Astrocyte (in vitro differentiated cells and primary cell): ENCODE measurements at regions not wholly inside any gene's neighbourhood (a gene's known extent, or its start where the extent isn't known, plus 50 kb on each side); places are given as distances from the start of the nearest gene placed in this dataset.
A peak's percentile ranks its signal among the peaks of the same experiment; 100 is the strongest.

Source experiments
- DNase-seq: peaks from one replicate; pipeline ENCODE4 v3.0.0-alpha.2; 2010; ENCODE audit warnings: low read depth
- FAIRE-seq: peaks from 2 replicates; lab custom pipeline; 2011; peaks lifted over from hg19 to GRCh38; lab: Jason Lieb, UNC
- H2AFZ ChIP-seq: 2 replicates; pipeline ENCODE4 v1.6.0; 2012; ENCODE audit warnings: low read depth, low read length, inconsistent platforms
- H3K27ac ChIP-seq: 2 replicates; pipeline ENCODE4 v1.5.1; 2011; ENCODE audit warnings: low read depth, low read length, inconsistent platforms
- H3K27me3 ChIP-seq: 2 replicates; pipeline ENCODE4 v1.6.0; 2011; ENCODE audit warnings: low read length, inconsistent platforms; ENCODE audit not compliant: insufficient read depth
- H3K36me3 ChIP-seq: 2 replicates; pipeline ENCODE4 v1.5.1; 2011; ENCODE audit warnings: low read length, inconsistent platforms; ENCODE audit not compliant: insufficient read depth
- H3K4me1 ChIP-seq: 2 replicates; pipeline ENCODE4 v1.5.1; 2011; ENCODE audit warnings: low read length, inconsistent platforms; ENCODE audit not compliant: insufficient read depth
- H3K4me2 ChIP-seq: 2 replicates; pipeline ENCODE4 v1.6.0; 2012; ENCODE audit warnings: low read length, inconsistent platforms
- H3K4me3 ChIP-seq: 2 replicates; pipeline ENCODE4 v1.5.1; 2011; ENCODE audit warnings: low read depth, mild to moderate bottlenecking, low read length, inconsistent platforms; ENCODE audit not compliant: insufficient read depth
- H3K79me2 ChIP-seq: 2 replicates; pipeline ENCODE4 v1.6.0; 2012; ENCODE audit warnings: mild to moderate bottlenecking, low read length, inconsistent platforms; ENCODE audit not compliant: insufficient read depth
- H3K9ac ChIP-seq: 2 replicates; pipeline ENCODE4 v1.6.0; 2012; ENCODE audit warnings: mild to moderate bottlenecking, low read length, inconsistent platforms
- H3K9me3 ChIP-seq: 2 replicates; pipeline ENCODE4 v1.5.1; 2012; ENCODE audit warnings: low read depth, mild to moderate bottlenecking, low read length, inconsistent platforms; ENCODE audit not compliant: insufficient read depth
- H4K20me1 ChIP-seq: 2 replicates; pipeline ENCODE4 v1.6.0; 2012; ENCODE audit warnings: low read length, inconsistent platforms; ENCODE audit not compliant: insufficient read depth
- H3K27ac Mint-ChIP-seq: one replicate; pipeline ENCODE4 v1.8.0; 2021; ENCODE audit warnings: mild to moderate bottlenecking, mixed read lengths; ENCODE audit not compliant: unreplicated experiment
- H3K27me3 Mint-ChIP-seq: one replicate; pipeline ENCODE4 v1.8.0; 2021; ENCODE audit warnings: low read depth, mixed read lengths; ENCODE audit not compliant: unreplicated experiment
- H3K36me3 Mint-ChIP-seq: one replicate; pipeline ENCODE4 v1.8.0; 2021; ENCODE audit warnings: low read depth, mixed read lengths; ENCODE audit not compliant: unreplicated experiment
- H3K4me1 Mint-ChIP-seq: one replicate; pipeline ENCODE4 v1.8.0; 2021; ENCODE audit warnings: low read depth, mixed read lengths; ENCODE audit not compliant: unreplicated experiment
- H3K4me3 Mint-ChIP-seq: one replicate; pipeline ENCODE4 v1.8.0; 2021; ENCODE audit warnings: mild to moderate bottlenecking, moderate library complexity, mixed read lengths; ENCODE audit not compliant: unreplicated experiment
- H3K9me3 Mint-ChIP-seq: one replicate; pipeline ENCODE4 v1.8.0; 2021; ENCODE audit warnings: mild to moderate bottlenecking, mixed read lengths; ENCODE audit not compliant: unreplicated experiment
- CTCF ChIP-seq: IDR thresholded peaks from 2 replicates; pipeline ENCODE4 v1.5.1; 2011; ENCODE audit warnings: low read depth, mild to moderate bottlenecking, inconsistent platforms, low read length, moderate library complexity; ENCODE audit not compliant: insufficient read depth
- EZH2 ChIP-seq: IDR thresholded peaks from 2 replicates; pipeline ENCODE4 v1.6.1; 2012; ENCODE audit warnings: mild to moderate bottlenecking, low read length, inconsistent platforms; ENCODE audit not compliant: insufficient read depth

DNA sequence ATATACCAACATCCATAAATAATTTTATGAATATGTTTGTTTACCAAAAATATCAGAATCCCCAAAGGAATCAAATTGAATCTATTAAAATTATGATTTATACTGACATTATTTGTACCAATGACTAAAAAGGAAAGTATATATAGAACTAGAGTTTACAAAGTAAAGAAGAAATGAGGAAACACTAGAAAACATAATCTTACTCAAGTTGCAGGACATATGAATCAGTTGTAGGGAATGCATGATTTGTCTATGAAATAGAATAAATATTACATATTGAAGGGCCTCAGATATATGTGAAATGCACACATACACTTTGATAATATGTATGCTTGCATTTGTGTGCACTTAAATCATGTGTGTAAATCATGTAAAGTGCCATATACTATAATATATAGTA, 1466.4 kb downstream of the EFNB2 start:
- Mint-ChIP-seq H3K27me3 (no peaks in the 10 kb centered on the region), H3K36me3 (no peaks in the 10 kb centered on the region), H3K4me3 (no peak overlapping the region), H3K27ac (no peak overlapping the region), H3K9me3 (no peaks in the 10 kb centered on the region), H3K4me1 (no peaks in the 10 kb centered on the region)
- no peaks in the 10 kb centered on the region for H3K27me3 ChIP-seq
- H3K79me2 ChIP-seq = no peaks in the 10 kb centered on the region
- TF ChIP-seq EZH2 (no peak), CTCF (no peak)
- no peaks in the 10 kb centered on the region for H4K20me1 ChIP-seq
- no peaks in the 10 kb centered on the region for H3K4me1 ChIP-seq
- no peak overlapping the region for H2AFZ ChIP-seq
- H3K9ac ChIP-seq = no peak overlapping the region
- H3K36me3 ChIP-seq = no peaks in the 10 kb centered on the region
- no peak overlapping the region for H3K4me3 ChIP-seq
- H3K27ac ChIP-seq = no peak overlapping the region
- H3K4me2 ChIP-seq = no peak overlapping the region
- FAIRE-seq = no peak
- DNase-seq = no peak
- no peaks in the 10 kb centered on the region for H3K9me3 ChIP-seq

GRCh38 chr13:105063676-105064075, 1471.8 kb downstream of the EFNB2 start:
- Mint-ChIP-seq H3K27ac (no peak overlapping the region), H3K27me3 (no peaks in the 10 kb centered on the region), H3K4me1 (no peaks in the 10 kb centered on the region), H3K9me3 (no peaks in the 10 kb centered on the region), H3K36me3 (no peaks in the 10 kb centered on the region), H3K4me3 (no peak overlapping the region)
- Histone ChIP-seq H3K27ac (no peak overlapping the region), H3K79me2 (no peaks in the 10 kb centered on the region), H3K36me3 (no peaks in the 10 kb centered on the region), H2AFZ (peak overlapping the region; percentile 27), H3K9me3 (no peaks in the 10 kb centered on the region), H3K9ac (no peak overlapping the region), H4K20me1 (no peaks in the 10 kb centered on the region), H3K4me3 (no peak overlapping the region), H3K27me3 (no peaks in the 10 kb centered on the region), H3K4me1 (no peaks in the 10 kb centered on the region), H3K4me2 (no peak overlapping the region)
- no peak for TF ChIP-seq CTCF
- no peak for TF ChIP-seq EZH2
- DNase-seq (no peak), FAIRE-seq (no peak)

GRCh38 chr13:105059786-105060185, 1475.7 kb downstream of the EFNB2 start:
- no peak for TF ChIP-seq CTCF
- Histone ChIP-seq H3K4me1 (no peaks in the 10 kb centered on the region), H3K27me3 (no peaks in the 10 kb centered on the region), H3K79me2 (no peaks in the 10 kb centered on the region), H3K9ac (no peak overlapping the region), H3K4me2 (no peak overlapping the region), H3K9me3 (no peaks in the 10 kb centered on the region), H3K36me3 (no peaks in the 10 kb centered on the region), H3K27ac (no peak overlapping the region), H4K20me1 (no peaks in the 10 kb centered on the region), H3K4me3 (no peak overlapping the region), H2AFZ (no peak overlapping the region)
- Mint-ChIP-seq H3K9me3 (no peaks in the 10 kb centered on the region), H3K4me1 (no peaks in the 10 kb centered on the region), H3K36me3 (no peaks in the 10 kb centered on the region), H3K4me3 (no peak overlapping the region), H3K27ac (no peak overlapping the region), H3K27me3 (no peaks in the 10 kb centered on the region)
- FAIRE-seq = no peak
- DNase-seq = no peak
